Esophagus (tissue), 2 donors: ENCODE measurements at regions not wholly inside any gene's neighbourhood (a gene's known extent, or its start where the extent isn't known, plus 50 kb on each side); places are given as distances from the start of the nearest gene placed in this dataset.

Experiments used
- H3K27ac ChIP-seq, 2 donors: one replicate each; pipeline ENCODE4 v1.5.1; 2013; ENCODE audit warnings: low read depth in 2 of 2, mild to moderate bottlenecking in 2 of 2, inconsistent platforms in 1 of 2, low read length in 1 of 2, moderate library complexity in 1 of 2
- H3K27me3 ChIP-seq, 2 donors: one replicate each; pipeline ENCODE4 v1.6.1; 2013; ENCODE audit warnings: low read length in 2 of 2, control low read depth in 1 of 2, mild to moderate bottlenecking in 1 of 2; ENCODE audit not compliant: insufficient read depth in 2 of 2, control insufficient read depth in 1 of 2
- H3K36me3 ChIP-seq, 2 donors: one replicate each; pipeline ENCODE4 v1.6.1; 2013; ENCODE audit warnings: low read length in 1 of 2; ENCODE audit not compliant: control insufficient read depth in 2 of 2, insufficient read depth in 2 of 2
- H3K4me1 ChIP-seq, 2 donors: one replicate each; pipeline ENCODE4 v1.6.1; 2013; ENCODE audit warnings: low read length in 1 of 2; ENCODE audit not compliant: control insufficient read depth in 2 of 2, insufficient read depth in 2 of 2
- H3K4me3 ChIP-seq, 2 donors: one replicate each; pipeline ENCODE4 v1.5.1; 2013; ENCODE audit warnings: low read length in 2 of 2, mild to moderate bottlenecking in 2 of 2, low read depth in 1 of 2, moderate library complexity in 1 of 2
- H3K9me3 ChIP-seq, 2 donors: one replicate each; pipeline ENCODE4 v1.6.1; 2013; ENCODE audit warnings: mild to moderate bottlenecking in 2 of 2, low read depth in 1 of 2, low read length in 1 of 2, moderate library complexity in 1 of 2; ENCODE audit not compliant: control insufficient read depth in 2 of 2, insufficient read depth in 1 of 2
- WGBS, 2 donors: extraction: QIAGEN DNeasy Blood & Tissue Kit; methylation state at CpG; one replicate each; pipeline ENCODE4 v1.1.7; 2013; 5-methylcytosine and 5-hydroxymethylcytosine counted together
- donor health status: healthy with polysubstance abuse.
- donor health status: Bipolar disorder and iron deficiency.

- H3K36me3 ChIP-seq: no peaks in the 10 kb centered on the region
- 91 to 92% methylated on average over 3 of the region's 3 CpGs for WGBS, 2 donors
- H3K27me3 ChIP-seq: no peaks in the 10 kb centered on the region
- no peaks in the 10 kb centered on the region for H3K9me3 ChIP-seq
- no peak overlapping the region for H3K4me3 ChIP-seq
- no peaks in the 10 kb centered on the region for H3K4me1 ChIP-seq
- no peak overlapping the region for H3K27ac ChIP-seq
Observed at GRCh38 chr1:184254849-184255248, 132.0 kb upstream of the C1orf21 start.

- H3K36me3 ChIP-seq: no peaks in the 10 kb centered on the region
Observed at GRCh38 chr1:184255560-184255959, 131.3 kb upstream of the C1orf21 start.

GRCh38 chr1:184257873-184258272 is 129.0 kb upstream of the C1orf21 start:
- no peak overlapping the region for H3K27ac ChIP-seq
- WGBS, 2 donors: 68 to 73% methylated on average over 5 of the region's 5 CpGs
- no peaks in the 10 kb centered on the region for H3K27me3 ChIP-seq
- H3K9me3 ChIP-seq: no peaks in the 10 kb centered on the region
- H3K4me3 ChIP-seq: no peak overlapping the region
- no peaks in the 10 kb centered on the region for H3K36me3 ChIP-seq
- H3K4me1 ChIP-seq: no peaks in the 10 kb centered on the region

More at GRCh38 chr1:184255560-184255959, 131.3 kb upstream of the C1orf21 start:
- Histone ChIP-seq H3K4me3 (no peak overlapping the region), H3K27ac (no peak overlapping the region), H3K27me3 (no peaks in the 10 kb centered on the region), H3K9me3 (no peaks in the 10 kb centered on the region), H3K4me1 (no peaks in the 10 kb centered on the region)

GRCh38 chr1:184258525-184258924 is 128.3 kb upstream of the C1orf21 start:
- no peaks in the 10 kb centered on the region for H3K36me3 ChIP-seq
- H3K4me1 ChIP-seq: no peaks in the 10 kb centered on the region
- no peaks in the 10 kb centered on the region for H3K27me3 ChIP-seq
- H3K9me3 ChIP-seq: no peaks in the 10 kb centered on the region
- H3K27ac ChIP-seq: no peak overlapping the region
- WGBS, 2 donors: 81 to 93% methylated on average over 3 of the region's 3 CpGs
- H3K4me3 ChIP-seq: no peak overlapping the region

GRCh38 chr1:184260382-184260781 is 126.4 kb upstream of the C1orf21 start:
- 80 to 84% methylated on average over 1 of the region's 1 CpG for WGBS, 2 donors
- Histone ChIP-seq H3K9me3 (no peaks in the 10 kb centered on the region), H3K4me3 (no peak overlapping the region), H3K27me3 (no peaks in the 10 kb centered on the region), H3K4me1 (no peaks in the 10 kb centered on the region), H3K27ac (no peak overlapping the region), H3K36me3 (no peaks in the 10 kb centered on the region)

- no peaks in the 10 kb centered on the region for H3K9me3 ChIP-seq
- H3K27me3 ChIP-seq: no peaks in the 10 kb centered on the region
- H3K36me3 ChIP-seq: no peaks in the 10 kb centered on the region
- H3K4me3 ChIP-seq: no peak overlapping the region
- no peaks in the 10 kb centered on the region for H3K4me1 ChIP-seq
- no peak overlapping the region for H3K27ac ChIP-seq
Observed at GRCh38 chr1:184262109-184262508, 124.7 kb upstream of the C1orf21 start.

- H3K27me3 ChIP-seq: peaks cover 0 to 2% of the 10 kb centered on the region in 2 donors
- no peak overlapping the region for H3K4me3 ChIP-seq
- H3K9me3 ChIP-seq: no peaks in the 10 kb centered on the region
- WGBS, 2 donors: 82 to 84% methylated on average over 4 of the region's 4 CpGs
- no peaks in the 10 kb centered on the region for H3K4me1 ChIP-seq
- no peaks in the 10 kb centered on the region for H3K36me3 ChIP-seq
- no peak overlapping the region for H3K27ac ChIP-seq
Observed at GRCh38 chr1:184267747-184268146, 119.1 kb upstream of the C1orf21 start.

- WGBS, 2 donors: 71 to 77% methylated on average over 3 of the region's 3 CpGs
- Histone ChIP-seq H3K27me3 (peaks cover 0 to 2% of the 10 kb centered on the region in 2 donors), H3K4me1 (no peaks in the 10 kb centered on the region), H3K27ac (no peak overlapping the region), H3K9me3 (no peaks in the 10 kb centered on the region), H3K36me3 (no peaks in the 10 kb centered on the region), H3K4me3 (no peak overlapping the region)
Observed at GRCh38 chr1:184270556-184270955, 116.3 kb upstream of the C1orf21 start.

- 58 to 68% methylated on average over 5 of the region's 5 CpGs for WGBS, 2 donors
- no peak overlapping the region for H3K4me3 ChIP-seq
- H3K27ac ChIP-seq: no peak overlapping the region
- no peaks in the 10 kb centered on the region for H3K9me3 ChIP-seq
- H3K27me3 ChIP-seq: peaks cover 0 to under 1% of the 10 kb centered on the region in 2 donors
- no peaks in the 10 kb centered on the region for H3K4me1 ChIP-seq
- H3K36me3 ChIP-seq: no peaks in the 10 kb centered on the region
Observed at GRCh38 chr1:184272175-184272866, 114.5 kb upstream of the C1orf21 start.

GRCh38 chr1:184276416-184276815 is 110.4 kb upstream of the C1orf21 start:
- Histone ChIP-seq H3K4me1 (no peaks in the 10 kb centered on the region), H3K9me3 (no peaks in the 10 kb centered on the region), H3K27ac (no peak overlapping the region), H3K36me3 (no peaks in the 10 kb centered on the region), H3K27me3 (no peaks in the 10 kb centered on the region), H3K4me3 (no peak overlapping the region)
- 69 to 80% methylated on average over 3 of the region's 3 CpGs for WGBS, 2 donors
